K562 (cell line): ENCODE measurements at regions not wholly inside any gene's neighbourhood (a gene's known extent, or its start where the extent isn't known, plus 50 kb on each side); places are given as distances from the start of the nearest gene placed in this dataset.

Source experiments
- CREM ChIP-seq: IDR thresholded peaks from 2 replicates; pipeline ENCODE4 v1.6.1; 2014; ENCODE audit warnings: antibody characterized with exemption, low read depth
- E2F4 ChIP-seq: sonication (generic); formaldehyde crosslinking; IDR thresholded peaks from 2 replicates; pipeline ENCODE4 v1.8.0; 2022; ENCODE audit warnings: mild to moderate bottlenecking, low read depth, missing genetic modification reagents
- EP300 ChIP-seq: IDR thresholded peaks from 2 replicates; pipeline ENCODE4 v1.6.1; 2012; ENCODE audit warnings: low read length, improper control_type of control experiment
- EZH2 ChIP-seq: IDR thresholded peaks from 2 replicates; pipeline ENCODE4 v1.6.1; 2012; ENCODE audit warnings: low read depth, mild to moderate bottlenecking, inconsistent platforms, low read length, borderline replicate concordance
- FOXK2 ChIP-seq, 2 experiments: fragments of 450-650 bp; IDR thresholded peaks in 1 of 2; conservative IDR thresholded peaks in 1 of 2; 2 replicates each; pipeline ENCODE4 v1.6.1; 2016; ENCODE audit warnings: low read depth in 2 of 2, mild to moderate bottlenecking in 1 of 2
- GTF2E2 ChIP-seq: fragments of 200-800 bp; sonication (Bioruptor generic); IDR thresholded peaks from 2 replicates; pipeline ENCODE4 v1.6.1; 2016; ENCODE audit warnings: missing genetic modification characterization, missing compliant biosample characterization
- MEF2A ChIP-seq: IDR thresholded peaks from 2 replicates; pipeline ENCODE4 v1.6.1; 2011; ENCODE audit warnings: low read depth, mild to moderate bottlenecking, low read length, moderate library complexity; ENCODE audit not compliant: control insufficient read depth
- POLR2A ChIP-seq: fragments of 450-650 bp; conservative IDR thresholded peaks from 2 replicates; pipeline ENCODE4 v1.6.1; 2016
- SIRT6 ChIP-seq: IDR thresholded peaks from one replicate; pipeline ENCODE4 v1.6.1; 2012; ENCODE audit warnings: low read depth, mild to moderate bottlenecking, control low read depth, inconsistent platforms, low read length, moderate library complexity
- SP1 ChIP-seq: sonication (generic); formaldehyde crosslinking; IDR thresholded peaks from 2 replicates; pipeline ENCODE4 v1.8.1; 2022; ENCODE audit warnings: mild to moderate bottlenecking, missing genetic modification reagents
- XRCC3 ChIP-seq: fragments of 450-650 bp; IDR thresholded peaks from 2 replicates; pipeline ENCODE4 v1.6.1; 2017; ENCODE audit warnings: mild to moderate bottlenecking, moderate library complexity
- ZFX ChIP-seq: sonication (generic); formaldehyde crosslinking; IDR thresholded peaks from 2 replicates; pipeline ENCODE4 v1.8.0; 2022; ENCODE audit warnings: mild to moderate bottlenecking, missing genetic modification reagents, moderate library complexity
- TF ChIP-seq, protein P1 (sequence below), 3 experiments: IDR thresholded peaks in 2 of 3; conservative IDR thresholded peaks in 1 of 3; 2 replicates each; pipeline ENCODE4 v1.5.1; 2011 to 2012; ENCODE audit warnings: low read length in 3 of 3, mild to moderate bottlenecking in 3 of 3, control low read depth in 2 of 3, improper control_type of control experiment in 1 of 3, inconsistent platforms in 1 of 3, low read depth in 1 of 3, mixed read lengths in 1 of 3, moderate library complexity in 1 of 3; ENCODE audit not compliant: insufficient read depth in 2 of 3
- TF ChIP-seq, protein P2 (sequence below): sonication (generic); formaldehyde crosslinking; IDR thresholded peaks from 2 replicates; pipeline ENCODE4 v1.8.1; 2023; ENCODE audit warnings: mild to moderate bottlenecking, missing genetic modification reagents

DNA sequence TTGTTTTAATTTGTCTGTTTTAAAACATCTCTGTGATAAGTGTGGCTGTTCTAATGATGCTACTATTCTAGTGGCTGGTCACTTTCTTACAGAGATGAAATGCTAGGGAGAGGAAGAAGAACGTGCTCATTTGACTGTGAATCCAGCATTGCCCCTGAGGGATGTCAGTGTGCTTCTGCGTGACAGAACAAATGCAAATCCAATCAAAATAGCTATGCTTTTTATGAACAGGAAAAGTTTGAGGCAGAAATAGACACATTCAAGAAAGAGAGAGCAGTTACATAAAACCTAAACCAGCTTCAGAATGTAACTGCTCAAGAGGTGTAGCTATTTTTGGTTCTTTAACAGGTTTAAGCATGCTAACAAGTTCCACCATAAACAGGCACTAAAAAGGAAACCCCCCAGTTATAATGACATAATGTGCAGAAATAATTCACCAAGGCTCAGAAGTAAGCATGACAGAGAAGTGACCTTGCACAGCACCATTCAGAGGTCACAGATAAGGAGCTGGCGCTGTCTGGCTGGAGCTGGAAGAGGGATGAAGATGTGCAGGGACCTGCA is 385.3 kb downstream of the EPM2A start:
- TF ChIP-seq, protein P1, sequence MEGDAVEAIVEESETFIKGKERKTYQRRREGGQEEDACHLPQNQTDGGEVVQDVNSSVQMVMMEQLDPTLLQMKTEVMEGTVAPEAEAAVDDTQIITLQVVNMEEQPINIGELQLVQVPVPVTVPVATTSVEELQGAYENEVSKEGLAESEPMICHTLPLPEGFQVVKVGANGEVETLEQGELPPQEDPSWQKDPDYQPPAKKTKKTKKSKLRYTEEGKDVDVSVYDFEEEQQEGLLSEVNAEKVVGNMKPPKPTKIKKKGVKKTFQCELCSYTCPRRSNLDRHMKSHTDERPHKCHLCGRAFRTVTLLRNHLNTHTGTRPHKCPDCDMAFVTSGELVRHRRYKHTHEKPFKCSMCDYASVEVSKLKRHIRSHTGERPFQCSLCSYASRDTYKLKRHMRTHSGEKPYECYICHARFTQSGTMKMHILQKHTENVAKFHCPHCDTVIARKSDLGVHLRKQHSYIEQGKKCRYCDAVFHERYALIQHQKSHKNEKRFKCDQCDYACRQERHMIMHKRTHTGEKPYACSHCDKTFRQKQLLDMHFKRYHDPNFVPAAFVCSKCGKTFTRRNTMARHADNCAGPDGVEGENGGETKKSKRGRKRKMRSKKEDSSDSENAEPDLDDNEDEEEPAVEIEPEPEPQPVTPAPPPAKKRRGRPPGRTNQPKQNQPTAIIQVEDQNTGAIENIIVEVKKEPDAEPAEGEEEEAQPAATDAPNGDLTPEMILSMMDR (IDR thresholded peaks at IDR 0.05 in 2 of 3, conservative IDR thresholded peaks at IDR 0.05 in 1 of 3; ENCODE audit: insufficient read depth in 2 of 3, low read depth in 1 of 3, low read length in 3 of 3) = no peak
- TF ChIP-seq, protein P2, sequence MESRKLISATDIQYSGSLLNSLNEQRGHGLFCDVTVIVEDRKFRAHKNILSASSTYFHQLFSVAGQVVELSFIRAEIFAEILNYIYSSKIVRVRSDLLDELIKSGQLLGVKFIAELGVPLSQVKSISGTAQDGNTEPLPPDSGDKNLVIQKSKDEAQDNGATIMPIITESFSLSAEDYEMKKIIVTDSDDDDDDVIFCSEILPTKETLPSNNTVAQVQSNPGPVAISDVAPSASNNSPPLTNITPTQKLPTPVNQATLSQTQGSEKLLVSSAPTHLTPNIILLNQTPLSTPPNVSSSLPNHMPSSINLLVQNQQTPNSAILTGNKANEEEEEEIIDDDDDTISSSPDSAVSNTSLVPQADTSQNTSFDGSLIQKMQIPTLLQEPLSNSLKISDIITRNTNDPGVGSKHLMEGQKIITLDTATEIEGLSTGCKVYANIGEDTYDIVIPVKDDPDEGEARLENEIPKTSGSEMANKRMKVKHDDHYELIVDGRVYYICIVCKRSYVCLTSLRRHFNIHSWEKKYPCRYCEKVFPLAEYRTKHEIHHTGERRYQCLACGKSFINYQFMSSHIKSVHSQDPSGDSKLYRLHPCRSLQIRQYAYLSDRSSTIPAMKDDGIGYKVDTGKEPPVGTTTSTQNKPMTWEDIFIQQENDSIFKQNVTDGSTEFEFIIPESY (CRISPR knock-in tag) = no peak
- TF ChIP-seq EP300 (no peak), POLR2A (no peak), ZFX (no peak), SP1 (CRISPR knock-in tag) (no peak), E2F4 (CRISPR knock-in tag) (no peak), EZH2 (no peak), FOXK2 (conservative IDR thresholded peaks at IDR 0.05 in 1 of 2, IDR thresholded peaks at IDR 0.05 in 1 of 2; ENCODE audit: low read depth in 2 of 2) (no peak), SIRT6 (no peak), XRCC3 (no peak), CREM (no peak), GTF2E2 (tag) (no peak), MEF2A (no peak)
